ENCODE measurements at regions not wholly inside any gene's neighbourhood (a gene's known extent, or its start where the extent isn't known, plus 50 kb on each side); places are given as distances from the start of the nearest gene placed in this dataset.

- TF ChIP-seq ATF3 (IDR thresholded peaks at IDR 0.05) (no peak), POLR2A (IDR thresholded peaks at IDR 0.05; ENCODE audit: borderline replicate concordance, extremely low read depth, insufficient read depth, insufficient read length) (no peak), YY1 (IDR thresholded peaks at IDR 0.05; ENCODE audit: extremely low read depth, insufficient replicate concordance, low read depth, low read length) (no peak)
These were observed 482.7 kb upstream of the EEF2KMT start for GRCh38 chr16:5580296-5580695.
